Heart left ventricle (tissue), 13 donors: ENCODE measurements at regions not wholly inside any gene's neighbourhood (a gene's known extent, or its start where the extent isn't known, plus 50 kb on each side); places are given as distances from the start of the nearest gene placed in this dataset.

Experiments used
- CTCF ChIP-seq, 12 donors: fragments of 200-600 bp; sonication (generic) in 4 of 12; IDR thresholded peaks; one replicate each; pipeline versions ENCODE4 v1.5.0 to v1.8.0; 2018 to 2022; ENCODE audit warnings: antibody characterized with exemption in 12 of 12, mild to moderate bottlenecking in 5 of 12
- POLR2A ChIP-seq, 2 donors: fragments of 450-650 bp; IDR thresholded peaks; one replicate each; pipeline ENCODE4 v1.6.1; 2017; ENCODE audit warnings: antibody characterized with exemption in 2 of 2, mild to moderate bottlenecking in 2 of 2, moderate library complexity in 2 of 2
- donor health status: ischemic (EF 13 %, LVEDD 7.1; RV severe dilation, severe dysfunction).
- donor health status: DM: no; HTN: yes; CAD: no.
- donor health status: DM: no; HTN: no; CAD: no.
- donor health status: ischemic (EF 25% LVEDD 6.9; RV normal size, moderate dysfunction).
- donor health status: ischemic (EF 25% LVEDD 5.7; RV mildly dilated, moderate dysfunction).
- donor health status: ischemic (EF 35%, LVEDD 5.7; RV mildly dilated, moderate dysfunction).
- donor health status: nonischemic (EF 11% LVEDD 7.7; RV severe dilation, severe dysfunction).
- donor health status: DM: yes; HTN: yes; CAD: no.
- donor health status: PGD.
- donor health status: ischemic (EF 29% LVEDD 5.4; RV normal size, mild dysfunction).
- donor health status: nonischemic (EF 23%, LVEDD 6.1; RV moderate dilation, normal function).

GRCh38 chr5:89473196-89473595 lies 590.2 kb upstream of the MEF2C start:
- TF ChIP-seq CTCF (IDR thresholded peaks at IDR 0.05) = no peak
- no peak for TF ChIP-seq POLR2A (IDR thresholded peaks at IDR 0.05)
